GM21825 (cell line): ENCODE measurements at regions not wholly inside any gene's neighbourhood (a gene's known extent, or its start where the extent isn't known, plus 50 kb on each side); places are given as distances from the start of the nearest gene placed in this dataset.
"Not testable (repeated sequence)": the region's sequence is repeated elsewhere in the genome, so short reads cannot be mapped to it uniquely, and the experiment has no call there.

Experiments
- ATAC-seq: cut with Tn5 transposase; IDR thresholded peaks from one replicate; pipeline ENCODE4 v1.9.1; 2021; ENCODE audit warnings: mild to moderate bottlenecking, moderate library complexity; ENCODE audit not compliant: unreplicated experiment

DNA sequence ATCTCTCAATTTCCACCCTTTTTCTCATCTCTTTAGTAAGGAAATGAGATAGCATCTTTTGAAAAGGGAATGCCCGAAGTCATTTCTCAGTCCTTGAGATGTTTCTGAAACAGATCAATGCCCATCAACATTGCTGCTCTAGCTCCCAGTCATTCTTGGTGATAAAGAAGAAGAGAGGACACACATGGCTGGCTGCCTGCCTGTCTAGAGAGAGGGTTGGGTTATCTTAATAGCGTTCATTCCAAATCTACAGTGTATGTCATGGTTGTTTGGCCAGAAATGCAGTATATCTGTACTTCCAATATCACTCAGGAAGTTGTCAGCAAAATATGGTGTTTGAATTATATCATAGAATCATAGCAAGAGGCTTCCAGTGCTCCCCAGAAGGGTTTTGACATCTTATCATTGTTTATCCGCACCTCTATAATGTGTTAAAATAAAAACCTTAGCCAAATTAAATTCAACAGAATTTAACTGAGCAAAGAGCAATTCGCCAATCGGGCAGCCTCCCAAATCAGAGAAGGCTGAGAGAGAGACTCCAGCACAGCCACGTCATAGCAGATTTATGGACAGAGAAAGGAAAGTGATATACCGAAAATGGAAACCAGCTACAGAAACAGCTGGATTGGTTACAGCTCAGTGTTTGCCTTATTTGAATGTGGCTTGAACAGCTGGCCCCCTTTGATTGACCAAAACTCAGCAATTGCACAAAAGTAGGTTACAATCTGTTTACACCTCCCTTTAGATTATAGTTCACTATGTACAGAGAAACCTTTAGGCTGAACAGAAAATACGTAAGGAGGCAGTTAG lies 321.0 kb upstream of the FRG1 start:
- not testable (repeated sequence) for ATAC-seq

DNA sequence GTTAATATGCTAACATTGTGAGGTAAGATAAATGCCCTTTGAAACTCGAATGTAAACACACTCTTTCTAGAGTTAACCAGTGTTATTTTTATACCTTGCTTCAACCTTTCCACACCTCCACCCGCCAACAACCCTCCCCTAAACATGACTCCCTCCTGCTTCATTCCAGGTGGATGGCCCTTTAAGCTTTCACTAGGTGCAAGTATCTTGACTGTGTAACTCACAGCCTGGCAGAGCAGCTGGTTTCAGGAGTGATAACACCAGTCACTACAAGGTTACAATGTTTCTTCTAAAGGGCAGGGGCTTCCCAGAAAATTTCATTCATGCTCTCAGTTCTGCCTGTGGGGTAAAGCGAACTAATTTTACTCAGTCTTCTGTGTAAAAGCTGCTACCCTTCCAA lies 318.1 kb upstream of the FRG1 start:
- not testable (repeated sequence) for ATAC-seq

DNA sequence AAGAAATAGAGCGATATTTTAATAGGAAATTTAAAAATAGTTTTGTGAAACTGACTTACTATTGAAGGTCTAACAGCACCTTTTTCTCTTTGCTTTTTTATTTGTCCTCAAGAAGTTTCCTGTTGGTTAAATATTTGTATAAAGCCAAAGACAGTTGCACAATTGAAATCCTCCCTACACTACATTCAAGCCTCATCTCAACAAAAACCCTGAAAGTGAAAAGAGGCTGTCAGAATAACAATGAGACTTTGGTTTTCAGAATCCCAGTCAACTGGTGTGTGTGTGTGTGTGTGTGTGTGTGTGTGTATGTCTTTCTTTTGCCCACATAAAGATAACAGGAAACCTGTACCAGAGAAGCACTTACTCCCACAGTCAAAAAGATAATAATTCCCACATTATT lies 313.6 kb upstream of the FRG1 start:
- ATAC-seq, result not testable (repeated sequence)

DNA sequence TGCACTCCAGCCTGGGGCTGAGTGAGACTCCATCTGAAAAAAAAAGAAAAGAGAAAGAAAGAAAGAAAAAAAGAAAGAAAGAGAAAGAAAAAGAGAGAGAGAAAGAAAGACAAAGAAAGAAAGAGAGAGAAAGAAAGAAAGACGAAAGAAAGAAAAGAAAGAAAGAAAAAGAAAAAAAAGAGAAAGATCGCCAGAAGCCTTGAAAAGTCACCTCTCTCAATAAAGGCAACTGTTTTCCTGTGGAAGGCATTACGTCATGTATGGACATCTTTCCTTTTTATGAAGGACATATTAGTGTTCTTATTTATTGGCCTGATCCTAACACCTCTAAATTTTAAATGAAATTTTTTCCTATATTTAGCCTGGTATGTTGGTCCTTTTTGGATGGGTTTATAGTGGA lies 310.9 kb upstream of the FRG1 start:
- ATAC-seq, result not testable (repeated sequence)

DNA sequence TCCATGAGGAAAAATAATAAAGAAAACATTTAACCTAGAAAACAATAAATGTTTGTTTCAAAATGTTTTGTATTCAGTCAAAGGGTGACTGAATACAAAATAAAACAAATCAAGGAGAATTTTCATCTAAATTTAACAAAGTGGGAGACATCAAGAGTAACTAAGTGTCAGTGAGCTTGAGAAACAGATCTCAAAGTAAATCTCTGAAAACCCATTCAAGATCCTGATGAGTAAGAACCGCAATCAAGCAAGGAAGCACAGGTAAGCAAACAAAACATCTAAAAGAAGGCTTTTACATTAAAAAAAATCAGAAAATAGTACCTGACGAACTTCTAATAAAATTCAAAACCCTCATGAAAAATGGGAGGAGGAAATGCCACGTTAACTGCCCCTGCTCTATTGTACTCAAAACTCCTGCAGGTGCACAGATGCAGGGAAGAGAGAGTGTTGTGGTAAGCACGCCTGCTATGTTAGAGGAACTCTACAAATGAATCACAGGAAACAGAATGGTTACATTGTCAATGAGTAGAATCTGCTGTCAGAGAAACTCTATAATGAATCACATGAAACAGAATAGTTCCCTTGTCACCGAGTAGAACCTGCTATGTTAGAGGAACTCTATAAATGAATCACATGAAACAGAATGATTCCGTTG lies 309.6 kb upstream of the FRG1 start:
- ATAC-seq, result not testable (repeated sequence)

DNA sequence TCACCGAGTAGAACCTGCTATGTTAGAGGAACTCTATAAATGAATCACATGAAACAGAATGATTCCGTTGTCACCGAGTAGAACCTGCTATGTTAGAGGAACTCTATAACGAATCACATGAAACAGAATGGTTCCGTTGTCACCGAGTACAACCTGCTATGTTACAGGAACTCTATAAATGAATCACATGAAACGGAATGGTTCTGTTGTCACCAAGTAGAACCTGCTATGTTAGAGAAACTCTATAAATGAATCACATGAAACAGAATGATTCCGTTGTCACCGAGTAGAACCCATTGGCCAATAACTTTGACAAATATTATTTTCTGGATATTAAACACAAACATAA lies 309.1 kb upstream of the FRG1 start:
- ATAC-seq, result not testable (repeated sequence)

DNA sequence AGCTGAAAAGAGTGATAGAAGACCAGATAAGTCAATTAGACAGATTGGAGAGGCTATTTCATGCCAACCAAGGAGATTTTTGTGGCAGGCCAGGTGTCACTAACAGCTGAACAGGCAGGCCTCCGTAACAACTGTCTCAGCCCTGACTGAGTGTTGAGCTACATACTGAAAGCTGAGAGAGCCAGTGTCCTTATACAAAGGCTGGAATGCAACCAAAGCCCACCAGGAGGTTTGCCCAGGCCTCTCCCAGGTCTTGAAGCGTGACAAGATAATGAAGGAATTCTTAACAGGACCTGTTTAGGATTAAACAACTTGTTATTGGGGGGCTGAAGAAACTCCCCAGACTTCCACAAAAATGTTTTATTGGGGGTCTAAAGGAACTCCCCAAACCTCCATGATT lies 290.2 kb upstream of the FRG1 start:
- not testable (repeated sequence) for ATAC-seq

DNA sequence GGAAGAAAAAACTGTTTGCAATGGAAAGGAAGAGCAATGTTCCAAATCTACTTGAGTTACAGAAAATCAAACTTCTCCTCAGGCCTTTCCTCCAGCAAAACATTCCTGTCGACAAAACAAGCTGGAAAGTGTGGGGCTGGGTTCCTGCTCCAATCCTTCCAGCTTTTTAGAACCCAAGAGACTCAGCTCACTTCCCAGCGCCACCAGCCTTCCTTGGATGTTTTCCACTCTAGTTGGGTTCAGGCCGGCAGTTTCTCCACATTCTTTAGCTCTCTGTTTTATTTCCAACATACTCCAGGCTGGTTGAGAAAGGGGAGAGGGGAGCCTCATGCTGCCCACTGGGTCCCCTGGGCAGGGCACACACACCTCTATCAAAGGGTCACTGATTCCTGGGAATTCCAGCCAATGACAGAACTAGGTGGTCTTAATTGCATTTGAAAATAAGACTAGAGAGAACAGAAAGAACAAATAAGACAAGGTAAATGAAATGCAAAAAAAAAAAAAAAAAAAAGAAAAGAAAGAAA lies 287.5 kb upstream of the FRG1 start:
- not testable (repeated sequence) for ATAC-seq

DNA sequence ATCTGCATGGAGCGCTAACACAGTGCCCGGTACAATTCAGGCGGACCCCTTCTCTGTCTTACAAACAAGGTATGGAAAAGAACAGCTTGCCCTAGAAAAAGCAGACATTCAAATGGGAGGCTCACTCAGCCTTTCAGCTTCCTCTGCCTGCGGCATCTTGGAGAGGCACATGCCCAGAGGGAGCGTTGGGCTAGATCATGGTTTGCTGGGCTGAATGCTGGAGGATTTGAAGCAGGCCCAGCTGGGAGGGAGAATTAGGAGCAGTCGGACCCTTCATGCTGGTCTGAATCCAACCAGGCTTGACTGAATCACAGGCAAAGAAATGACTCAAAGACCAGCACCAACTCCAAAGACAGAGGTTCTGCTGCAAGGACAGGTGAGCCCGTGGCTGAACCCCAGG lies 286.7 kb upstream of the FRG1 start:
- not testable (repeated sequence) for ATAC-seq

DNA sequence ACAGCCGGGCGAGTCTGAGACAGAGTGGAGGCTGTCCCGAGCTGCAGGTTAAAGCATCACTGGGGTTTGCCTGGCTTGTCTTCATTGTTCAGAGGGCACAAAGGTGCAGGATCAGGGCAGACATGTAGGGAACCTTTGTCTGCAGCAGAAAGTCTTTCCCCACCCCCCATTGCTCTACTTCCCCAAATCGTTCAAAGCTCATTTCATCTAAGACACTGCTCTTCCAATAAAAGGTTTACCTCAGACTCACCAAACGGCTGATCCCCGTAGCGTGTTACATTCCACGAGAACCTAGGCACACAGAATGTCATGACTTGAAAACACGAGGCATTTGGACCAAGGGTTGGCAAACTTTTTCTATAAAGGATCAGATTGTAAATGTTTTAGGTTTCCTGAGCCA lies 286.3 kb upstream of the FRG1 start:
- ATAC-seq, result not testable (repeated sequence)

DNA sequence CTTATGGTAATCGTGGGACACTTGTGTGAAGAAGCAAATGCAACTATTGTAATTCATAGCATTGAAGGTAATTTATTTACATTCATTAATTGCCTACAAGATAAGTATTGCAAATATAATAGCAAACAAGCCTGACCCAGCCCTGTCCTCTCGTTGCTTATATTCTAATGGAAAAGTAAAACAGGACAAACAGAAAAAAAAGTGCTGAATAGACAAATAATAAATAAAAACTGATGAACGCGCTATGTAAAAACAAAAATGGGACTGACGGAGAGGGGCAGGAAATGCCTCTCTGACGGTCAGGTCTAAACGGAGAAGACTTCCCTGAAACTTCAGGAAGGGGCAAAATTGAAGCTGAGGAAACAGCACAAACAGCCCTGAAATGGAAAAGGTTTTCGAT lies 284.9 kb upstream of the FRG1 start:
- not testable (repeated sequence) for ATAC-seq

DNA sequence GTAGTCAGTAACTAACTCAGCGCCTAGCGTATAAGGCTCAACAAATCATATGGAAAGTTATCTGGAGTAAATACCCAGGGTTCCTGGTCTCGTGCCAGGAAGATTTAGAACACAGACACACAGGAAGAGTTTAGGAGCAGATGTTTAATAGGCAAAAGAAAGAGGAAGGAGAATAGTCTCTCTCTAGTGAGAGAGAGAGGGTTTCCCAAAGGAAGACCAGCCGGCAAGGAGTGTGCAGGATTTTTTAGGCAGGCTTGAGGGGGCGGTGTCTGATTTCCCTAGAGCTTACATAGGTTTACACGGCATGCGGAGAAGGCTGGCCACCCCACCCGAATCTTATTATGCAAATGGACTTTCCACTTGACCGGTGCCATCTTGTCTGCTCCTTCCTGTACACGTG lies 284.0 kb upstream of the FRG1 start:
- no peak for ATAC-seq

DNA sequence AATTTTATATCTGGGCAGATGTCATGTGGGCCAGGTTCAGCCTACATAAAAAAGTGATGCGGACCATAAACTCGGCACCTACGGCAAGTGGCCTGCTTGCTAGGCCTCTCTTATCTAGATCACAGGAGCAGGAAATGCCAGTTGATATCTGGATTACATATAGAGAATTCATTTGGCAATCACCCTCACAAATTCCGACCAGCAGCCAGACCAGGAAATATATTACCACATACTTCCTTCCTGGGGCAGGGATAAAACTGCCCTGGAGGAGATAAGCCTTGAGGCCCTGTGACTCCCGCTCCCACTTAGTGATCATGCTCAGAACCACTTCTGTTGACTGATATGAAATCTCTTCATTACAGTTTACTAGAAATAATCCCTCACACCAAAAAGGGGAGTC lies 282.4 kb upstream of the FRG1 start:
- ATAC-seq, result not testable (repeated sequence)

DNA sequence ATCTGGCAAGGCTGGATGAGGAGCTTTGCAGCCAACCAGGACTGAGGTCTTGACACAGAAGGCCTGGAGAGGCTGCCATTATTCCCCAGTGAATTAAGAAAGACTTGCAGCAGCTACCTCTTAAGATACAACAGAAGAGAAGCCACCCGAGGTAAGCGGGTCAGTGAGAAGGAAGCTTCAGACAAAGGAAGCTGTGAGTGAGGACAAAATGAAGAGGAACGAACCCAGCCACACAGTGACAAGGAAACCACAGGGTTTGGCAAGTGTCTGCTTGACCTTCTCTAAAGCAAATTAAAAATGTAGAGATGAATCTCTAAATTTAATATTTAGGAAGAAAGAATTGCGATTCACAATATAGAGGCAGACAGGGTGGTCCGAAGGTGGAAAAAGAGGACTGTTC lies 281.8 kb upstream of the FRG1 start:
- ATAC-seq, result not testable (repeated sequence)

DNA sequence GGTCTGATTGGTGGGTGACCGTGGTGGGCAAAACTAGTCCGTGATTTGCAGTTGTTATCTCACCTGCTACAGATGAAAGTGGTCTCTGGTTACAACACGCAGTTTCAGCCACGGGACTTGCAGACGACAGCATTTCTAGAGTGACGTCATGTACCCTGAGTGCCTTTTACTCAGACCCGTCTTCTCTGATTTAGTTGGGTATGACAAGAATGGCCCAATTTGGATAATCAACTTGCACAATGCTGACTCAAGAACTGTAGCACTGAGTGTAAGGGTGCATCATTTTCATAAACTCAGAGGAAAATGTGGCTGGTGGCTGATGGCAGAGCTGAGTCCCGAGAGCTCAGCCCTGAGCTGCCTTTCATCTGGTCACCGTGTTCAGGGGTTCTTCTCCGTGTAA lies 281.4 kb upstream of the FRG1 start:
- ATAC-seq, result no peak

DNA sequence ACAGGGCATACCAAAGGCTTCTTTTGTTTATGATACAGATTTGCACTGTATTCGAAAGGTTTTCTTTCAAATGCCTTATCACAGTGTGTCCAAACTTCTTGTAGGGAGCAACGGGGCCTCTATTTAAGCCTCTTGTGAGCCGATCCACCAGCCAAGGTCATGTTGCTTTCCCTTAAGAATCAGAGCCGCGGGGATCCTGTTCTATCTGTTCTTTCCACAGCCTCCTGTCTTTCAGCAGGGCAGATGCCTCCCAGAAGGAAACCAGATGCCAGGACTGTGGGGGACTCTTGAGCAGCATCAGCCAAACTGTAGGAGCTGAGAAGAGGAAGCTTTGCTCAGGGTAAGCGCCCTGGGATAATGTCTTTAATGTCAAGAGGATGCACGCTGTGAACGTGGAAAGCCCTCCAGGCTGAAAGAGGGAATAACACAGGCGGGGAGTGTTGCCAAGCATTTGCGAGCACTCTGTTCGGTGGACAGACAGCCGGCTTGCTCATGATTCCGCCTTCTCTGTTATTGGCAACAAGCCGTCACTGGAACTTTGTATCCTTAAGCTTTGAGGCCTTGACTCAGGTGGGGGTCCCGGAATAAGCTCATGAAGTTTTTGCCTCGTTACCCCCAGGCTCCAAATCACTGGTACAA lies 279.8 kb upstream of the FRG1 start:
- ATAC-seq, result no peak

DNA sequence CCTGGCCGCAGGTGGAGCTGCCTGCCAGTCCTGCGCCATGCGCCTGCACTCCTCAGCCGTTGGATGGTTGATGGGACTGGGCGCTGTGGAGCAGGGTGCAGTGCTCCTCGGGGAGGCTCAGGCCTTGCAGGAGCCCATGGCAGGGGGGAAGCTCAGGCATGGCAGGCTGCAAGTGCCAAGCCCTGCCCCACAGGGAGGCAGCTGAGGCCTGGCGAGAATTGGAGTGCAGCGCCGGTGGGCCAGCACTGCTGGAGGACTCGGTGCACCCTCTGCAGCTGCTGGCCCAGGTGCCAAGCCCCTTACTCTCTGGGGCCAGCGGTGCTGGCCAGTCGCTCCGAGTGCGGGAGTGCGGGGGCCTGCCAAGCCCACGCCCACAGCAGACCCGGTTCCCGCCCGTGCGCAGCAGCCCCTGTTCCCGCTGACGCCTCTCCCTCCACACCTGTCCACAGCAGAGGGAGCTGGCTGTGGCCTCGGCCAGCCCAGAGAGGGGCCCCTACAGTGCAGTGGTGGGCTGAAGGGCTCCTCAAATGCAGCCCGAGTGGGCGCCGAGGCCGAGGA lies 275.9 kb upstream of the FRG1 start:
- no peak for ATAC-seq

DNA sequence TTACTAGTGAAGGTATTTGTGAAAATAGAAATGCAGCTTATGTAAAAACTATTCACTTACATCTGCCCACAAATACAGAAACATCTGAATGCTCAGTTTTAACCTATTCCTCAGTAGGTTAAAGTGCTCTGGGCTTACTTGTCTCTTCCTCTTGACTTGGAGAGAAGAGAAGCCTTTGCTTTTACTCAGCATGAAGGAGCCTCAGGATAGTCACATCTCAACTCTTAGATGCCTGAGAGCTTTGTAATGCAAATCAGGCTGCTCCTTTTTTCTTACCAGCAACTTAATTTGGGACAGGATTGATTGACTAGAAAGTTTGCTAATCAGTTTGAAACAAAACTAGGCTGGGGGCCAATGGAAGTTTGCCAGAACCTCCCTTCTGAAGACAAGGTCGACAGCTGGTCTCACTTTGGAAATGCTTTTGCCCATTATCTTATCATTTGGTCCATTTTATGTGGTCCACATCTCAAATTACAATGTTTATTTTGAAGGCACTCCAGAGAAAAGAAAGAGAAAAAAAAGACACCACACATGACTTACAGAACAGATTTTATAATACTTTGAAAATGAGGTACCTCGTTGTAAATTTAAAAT lies 274.9 kb upstream of the FRG1 start:
- ATAC-seq, result not testable (repeated sequence)

DNA sequence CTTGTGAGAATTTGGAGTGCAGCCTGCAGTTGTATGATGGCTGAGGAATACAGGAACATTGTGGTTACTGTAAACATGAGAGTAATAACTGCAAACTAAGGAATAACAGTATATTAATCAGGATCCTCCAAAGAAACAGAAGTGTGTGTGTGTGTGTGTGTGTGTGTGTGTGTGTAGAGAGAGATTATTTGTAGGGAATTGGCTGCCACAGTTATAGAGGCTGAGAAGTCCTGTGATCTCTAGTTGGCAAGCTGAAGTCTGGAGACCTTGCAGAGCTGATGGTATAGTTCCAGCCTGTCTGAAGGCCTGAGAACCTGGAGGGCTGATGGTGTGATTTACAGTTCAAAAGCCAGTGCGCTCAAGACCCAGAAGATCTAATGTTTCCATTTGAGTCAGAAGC lies 273.3 kb upstream of the FRG1 start:
- not testable (repeated sequence) for ATAC-seq

DNA sequence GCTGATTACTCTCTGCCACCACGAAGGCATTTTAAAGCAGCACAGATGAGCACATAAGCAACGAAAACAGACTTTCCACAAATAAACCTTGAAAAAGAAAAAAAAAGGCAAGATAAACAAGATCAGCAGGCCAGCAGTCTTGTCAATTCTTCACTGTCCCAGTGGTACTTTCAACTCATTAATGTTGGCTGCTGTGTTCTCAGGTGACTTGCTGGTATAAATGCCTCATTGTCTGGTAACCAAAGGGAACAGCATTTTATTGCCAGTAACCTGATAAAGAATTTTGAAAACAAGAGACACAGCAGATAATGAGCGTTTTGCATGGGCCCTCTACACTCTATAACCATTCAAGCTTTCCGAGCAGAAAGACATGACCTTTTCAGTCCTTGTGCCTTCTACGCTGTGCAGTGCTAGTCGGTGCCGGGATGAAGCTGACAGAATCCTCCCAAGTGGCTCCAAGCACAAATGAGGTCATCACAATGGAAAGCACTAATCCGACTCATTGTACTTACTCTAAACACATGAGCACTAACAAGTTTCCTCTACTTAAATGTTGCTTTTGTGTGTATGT lies 242.9 kb upstream of the FRG1 start:
- not testable (repeated sequence) for ATAC-seq

DNA sequence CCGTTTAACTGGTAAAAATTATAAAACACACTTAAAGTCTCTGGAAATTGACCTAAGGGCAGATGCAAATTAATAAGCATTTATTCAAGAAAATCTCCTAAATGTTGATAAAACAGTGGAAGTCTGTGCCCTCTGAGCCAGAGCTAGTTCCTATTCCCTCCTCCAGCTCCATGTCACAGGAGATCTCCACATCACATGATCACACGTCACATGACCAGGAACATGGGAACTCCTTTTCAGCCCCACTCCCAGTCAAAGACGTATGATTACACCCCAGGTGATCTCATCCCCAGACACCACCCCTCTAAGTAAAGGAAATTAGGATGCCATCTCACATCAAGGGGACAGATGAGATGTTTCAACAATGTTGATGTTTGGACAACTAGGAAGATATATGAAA lies 237.7 kb upstream of the FRG1 start:
- not testable (repeated sequence) for ATAC-seq
